ENCODE measurements at regions not wholly inside any gene's neighbourhood (a gene's known extent, or its start where the extent isn't known, plus 50 kb on each side); places are given as distances from the start of the nearest gene placed in this dataset.

- 64 to 81% methylated on average over 2 of the region's 2 CpGs for WGBS, 2 donors (ENCODE audit: low coverage in 1 of 2)
- TF ChIP-seq EP300 (IDR thresholded peaks at IDR 0.05) (no peak), CTCF (IDR thresholded peaks at IDR 0.05) (no peak), POLR2A (IDR thresholded peaks at IDR 0.05) (no peak), POLR2AphosphoS5 (IDR thresholded peaks at IDR 0.05) (no peak)
- ATAC-seq, result no peak
Observed at GRCh38 chr7:19373334-19373733, 228.1 kb upstream of the FERD3L start.

DNA sequence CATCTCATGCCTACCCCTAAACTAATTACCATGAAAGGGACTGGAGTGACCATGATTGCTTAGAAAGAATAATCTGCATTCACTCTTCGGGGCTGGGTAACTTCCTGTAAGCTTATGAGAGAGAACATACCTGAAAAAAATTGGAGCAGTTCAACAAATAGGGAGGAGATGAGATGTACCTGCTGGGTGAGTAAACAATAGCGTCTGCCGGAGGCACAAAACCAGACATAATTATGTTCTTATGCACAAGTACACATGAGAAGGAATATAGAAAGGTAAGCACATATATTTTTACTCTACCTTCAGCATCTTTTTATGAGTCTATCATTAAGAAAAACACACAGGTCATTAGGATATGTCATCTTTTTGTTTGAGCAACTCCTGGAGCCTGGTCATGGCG is 224.6 kb upstream of the FERD3L start:
- no peaks in the 10 kb centered on the region for H3K27me3 ChIP-seq
- no peak for ATAC-seq
- H3K4me1 ChIP-seq, result no peaks in the 10 kb centered on the region
- peaks cover 0 to 1% (median 0%) of the 10 kb centered on the region in 3 donors for H3K9me3 ChIP-seq
- WGBS, 2 donors (ENCODE audit: low coverage in 1 of 2), result 88 to 92% methylated on average over 4 of the region's 4 CpGs
- no peak overlapping the region for H3K27ac ChIP-seq
- no peaks in the 10 kb centered on the region for H3K36me3 ChIP-seq
- TF ChIP-seq CTCF (IDR thresholded peaks at IDR 0.05), result no peak
- H3K4me3 ChIP-seq, result no peak overlapping the region

More at GRCh38 chr7:19373334-19373733, 228.1 kb upstream of the FERD3L start:
- H3K4me3 ChIP-seq, result no peak overlapping the region
- H3K4me1 ChIP-seq, result peaks cover 0 to 11% (median 0%) of the 10 kb centered on the region in 3 donors
- no peaks in the 10 kb centered on the region for H3K9me3 ChIP-seq
- H3K36me3 ChIP-seq, result no peaks in the 10 kb centered on the region
- H3K27me3 ChIP-seq, result no peaks in the 10 kb centered on the region
- no peak overlapping the region for H3K27ac ChIP-seq

GRCh38 chr7:19369182-19369581 is 224.0 kb upstream of the FERD3L start:
- no peak for ATAC-seq
- 60 to 65% methylated on average over 2 of the region's 2 CpGs for WGBS, 2 donors (ENCODE audit: low coverage in 1 of 2)
- H3K27me3 ChIP-seq, result no peaks in the 10 kb centered on the region

DNA sequence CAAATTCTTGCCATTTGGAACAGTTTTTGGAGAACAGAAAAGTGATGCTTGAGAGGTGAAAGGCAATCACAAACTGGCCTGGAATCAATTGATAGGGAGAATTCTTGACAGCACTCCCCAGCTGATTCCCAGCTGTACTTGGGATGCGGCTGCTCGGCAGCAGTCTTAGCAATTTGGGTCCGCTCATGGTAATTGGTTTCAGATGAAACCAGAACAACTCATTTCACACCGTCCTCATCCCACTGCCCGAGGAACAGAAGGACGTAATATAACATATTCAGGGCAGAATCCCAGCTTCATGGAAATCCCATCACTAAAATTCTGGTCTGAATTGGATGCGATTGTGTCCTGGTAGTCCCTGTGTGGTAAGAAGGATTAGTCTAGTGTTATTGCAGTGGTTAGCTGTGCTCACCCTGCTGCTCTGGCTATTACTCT is 223.3 kb upstream of the FERD3L start:
- TF ChIP-seq EP300 (IDR thresholded peaks at IDR 0.05) (no peak), POLR2AphosphoS5 (IDR thresholded peaks at IDR 0.05) (no peak), POLR2A (IDR thresholded peaks at IDR 0.05) (no peak), CTCF (IDR thresholded peaks at IDR 0.05) (no peak)
- 82 to 98% methylated on average over 4 to 7 of the region's 7 CpGs for whole genome bisulfite sequencing, 2 donors (ENCODE audit: low coverage in 1 of 2)
- H3K27me3 ChIP-seq, result no peaks in the 10 kb centered on the region
- H3K4me1 ChIP-seq, result no peaks in the 10 kb centered on the region
- no peaks in the 10 kb centered on the region for H3K36me3 ChIP-seq
- H3K27ac ChIP-seq, result no peak overlapping the region
- H3K4me3 ChIP-seq, result no peak overlapping the region
- no peak for ATAC-seq
- H3K9me3 ChIP-seq, result peaks cover 0 to 1% (median 0%) of the 10 kb centered on the region in 3 donors

More at GRCh38 chr7:19369182-19369581, 224.0 kb upstream of the FERD3L start:
- TF ChIP-seq POLR2AphosphoS5 (IDR thresholded peaks at IDR 0.05), result no peak
- no peak for TF ChIP-seq EP300 (IDR thresholded peaks at IDR 0.05)
- no peak for TF ChIP-seq CTCF (IDR thresholded peaks at IDR 0.05)
- TF ChIP-seq POLR2A (IDR thresholded peaks at IDR 0.05), result no peak
- Histone ChIP-seq H3K4me1 (no peaks in the 10 kb centered on the region), H3K27ac (no peak overlapping the region), H3K36me3 (no peaks in the 10 kb centered on the region), H3K4me3 (no peak overlapping the region), H3K9me3 (peaks cover 0 to 1% (median 0%) of the 10 kb centered on the region in 3 donors)

GRCh38 chr7:19364950-19365349 is 219.7 kb upstream of the FERD3L start:
- ATAC-seq, result no peak
- Histone ChIP-seq H3K27me3 (no peaks in the 10 kb centered on the region), H3K4me1 (no peaks in the 10 kb centered on the region), H3K4me3 (no peak overlapping the region), H3K9me3 (peaks cover 0 to 1% (median 0%) of the 10 kb centered on the region in 3 donors), H3K36me3 (no peaks in the 10 kb centered on the region), H3K27ac (no peak overlapping the region)
- 64 to 73% methylated on average over 4 of the region's 4 CpGs for WGBS, 2 donors (ENCODE audit: low coverage in 1 of 2)
- TF ChIP-seq POLR2AphosphoS5 (IDR thresholded peaks at IDR 0.05), result no peak
- no peak for TF ChIP-seq POLR2A (IDR thresholded peaks at IDR 0.05)
- TF ChIP-seq CTCF (IDR thresholded peaks at IDR 0.05), result no peak
- TF ChIP-seq EP300 (IDR thresholded peaks at IDR 0.05), result no peak

Measured in gastroesophageal sphincter (tissue), 4 donors.